ENCODE measurements at regions not wholly inside any gene's neighbourhood (a gene's known extent, or its start where the extent isn't known, plus 50 kb on each side); places are given as distances from the start of the nearest gene placed in this dataset.

GRCh38 chr21:32173121-32173724, 105.6 kb downstream of the MIS18A start:
- TF ChIP-seq CHD2 (IDR thresholded peaks at IDR 0.05; ENCODE audit: borderline replicate concordance, low read depth, low read length) (no peak), CTCF (IDR thresholded peaks at IDR 0.05 in 2 of 3, conservative IDR thresholded peaks at IDR 0.05 in 1 of 3; ENCODE audit: control insufficient read depth in 2 of 3, extremely low read depth in 1 of 3, insufficient read depth in 1 of 3, low read depth in 3 of 3, low read length in 3 of 3) (no peak), GABPA (IDR thresholded peaks at IDR 0.05; ENCODE audit: low read depth) (no peak), EP300 (IDR thresholded peaks at IDR 0.05; ENCODE audit: borderline replicate concordance in 1 of 2, control insufficient read depth in 1 of 2, low read depth in 2 of 2, low read length in 2 of 2) (no peak), ZBTB33 (IDR thresholded peaks at IDR 0.05) (no peak), POLR2A (IDR thresholded peaks at IDR 0.05; ENCODE audit: low read depth, low read length) (no peak), KDM1A (IDR thresholded peaks at IDR 0.05; ENCODE audit: borderline replicate concordance) (no peak), SRF (IDR thresholded peaks at IDR 0.05; ENCODE audit: low read depth in 2 of 2, low read length in 2 of 2) (no peak), YY1 (IDR thresholded peaks at IDR 0.05; ENCODE audit: low read depth, low read length) (no peak), SREBF2 (IDR thresholded peaks at IDR 0.05; ENCODE audit: low read length) (no peak), NBN (IDR thresholded peaks at IDR 0.05) (no peak), SP1 (IDR thresholded peaks at IDR 0.05; ENCODE audit: low read depth, low read length) (no peak)
